ENCODE measurements at regions not wholly inside any gene's neighbourhood (a gene's known extent, or its start where the extent isn't known, plus 50 kb on each side); places are given as distances from the start of the nearest gene placed in this dataset.

GRCh38 chr2:168392797-168393196, 63.3 kb upstream of the CERS6 start:
- TF ChIP-seq HDGF (IDR thresholded peaks at IDR 0.05; ENCODE audit: borderline replicate concordance) (no peak), BHLHE40 (IDR thresholded peaks at IDR 0.05; ENCODE audit: borderline replicate concordance) (no peak), FOXA1 (IDR thresholded peaks at IDR 0.05) (no peak), SP1 (IDR thresholded peaks at IDR 0.05) (no peak), FOXK2 (IDR thresholded peaks at IDR 0.05) (no peak), ELF4 (IDR thresholded peaks at IDR 0.05) (no peak), ZNF384 (IDR thresholded peaks at IDR 0.05) (no peak), NFRKB (IDR thresholded peaks at IDR 0.05) (no peak), TARDBP (IDR thresholded peaks at IDR 0.05) (no peak), SUZ12 (IDR thresholded peaks at IDR 0.05) (no peak), FOXM1 (IDR thresholded peaks at IDR 0.05; ENCODE audit: borderline replicate concordance) (no peak)

Measured in HEK293T (cell line).